Astrocyte (in vitro differentiated cells and primary cell): ENCODE measurements at regions not wholly inside any gene's neighbourhood (a gene's known extent, or its start where the extent isn't known, plus 50 kb on each side); places are given as distances from the start of the nearest gene placed in this dataset.
"Not testable (repeated sequence)": the region's sequence is repeated elsewhere in the genome, so short reads cannot be mapped to it uniquely, and the experiment has no call there.

Source experiments
- DNase-seq: peaks from one replicate; pipeline ENCODE4 v3.0.0-alpha.2; 2010; ENCODE audit warnings: low read depth
- FAIRE-seq: peaks from 2 replicates; lab custom pipeline; 2011; peaks lifted over from hg19 to GRCh38; lab: Jason Lieb, UNC
- H2AFZ ChIP-seq: 2 replicates; pipeline ENCODE4 v1.6.0; 2012; ENCODE audit warnings: low read depth, low read length, inconsistent platforms
- H3K27ac ChIP-seq: 2 replicates; pipeline ENCODE4 v1.5.1; 2011; ENCODE audit warnings: low read depth, low read length, inconsistent platforms
- H3K27me3 ChIP-seq: 2 replicates; pipeline ENCODE4 v1.6.0; 2011; ENCODE audit warnings: low read length, inconsistent platforms; ENCODE audit not compliant: insufficient read depth
- H3K36me3 ChIP-seq: 2 replicates; pipeline ENCODE4 v1.5.1; 2011; ENCODE audit warnings: low read length, inconsistent platforms; ENCODE audit not compliant: insufficient read depth
- H3K4me1 ChIP-seq: 2 replicates; pipeline ENCODE4 v1.5.1; 2011; ENCODE audit warnings: low read length, inconsistent platforms; ENCODE audit not compliant: insufficient read depth
- H3K4me2 ChIP-seq: 2 replicates; pipeline ENCODE4 v1.6.0; 2012; ENCODE audit warnings: low read length, inconsistent platforms
- H3K4me3 ChIP-seq: 2 replicates; pipeline ENCODE4 v1.5.1; 2011; ENCODE audit warnings: low read depth, mild to moderate bottlenecking, low read length, inconsistent platforms; ENCODE audit not compliant: insufficient read depth
- H3K79me2 ChIP-seq: 2 replicates; pipeline ENCODE4 v1.6.0; 2012; ENCODE audit warnings: mild to moderate bottlenecking, low read length, inconsistent platforms; ENCODE audit not compliant: insufficient read depth
- H3K9ac ChIP-seq: 2 replicates; pipeline ENCODE4 v1.6.0; 2012; ENCODE audit warnings: mild to moderate bottlenecking, low read length, inconsistent platforms
- H3K9me3 ChIP-seq: 2 replicates; pipeline ENCODE4 v1.5.1; 2012; ENCODE audit warnings: low read depth, mild to moderate bottlenecking, low read length, inconsistent platforms; ENCODE audit not compliant: insufficient read depth
- H4K20me1 ChIP-seq: 2 replicates; pipeline ENCODE4 v1.6.0; 2012; ENCODE audit warnings: low read length, inconsistent platforms; ENCODE audit not compliant: insufficient read depth
- H3K27ac Mint-ChIP-seq: one replicate; pipeline ENCODE4 v1.8.0; 2021; ENCODE audit warnings: mild to moderate bottlenecking, mixed read lengths; ENCODE audit not compliant: unreplicated experiment
- H3K27me3 Mint-ChIP-seq: one replicate; pipeline ENCODE4 v1.8.0; 2021; ENCODE audit warnings: low read depth, mixed read lengths; ENCODE audit not compliant: unreplicated experiment
- H3K36me3 Mint-ChIP-seq: one replicate; pipeline ENCODE4 v1.8.0; 2021; ENCODE audit warnings: low read depth, mixed read lengths; ENCODE audit not compliant: unreplicated experiment
- H3K4me1 Mint-ChIP-seq: one replicate; pipeline ENCODE4 v1.8.0; 2021; ENCODE audit warnings: low read depth, mixed read lengths; ENCODE audit not compliant: unreplicated experiment
- H3K4me3 Mint-ChIP-seq: one replicate; pipeline ENCODE4 v1.8.0; 2021; ENCODE audit warnings: mild to moderate bottlenecking, moderate library complexity, mixed read lengths; ENCODE audit not compliant: unreplicated experiment
- H3K9me3 Mint-ChIP-seq: one replicate; pipeline ENCODE4 v1.8.0; 2021; ENCODE audit warnings: mild to moderate bottlenecking, mixed read lengths; ENCODE audit not compliant: unreplicated experiment
- CTCF ChIP-seq: IDR thresholded peaks from 2 replicates; pipeline ENCODE4 v1.5.1; 2011; ENCODE audit warnings: low read depth, mild to moderate bottlenecking, inconsistent platforms, low read length, moderate library complexity; ENCODE audit not compliant: insufficient read depth
- EZH2 ChIP-seq: IDR thresholded peaks from 2 replicates; pipeline ENCODE4 v1.6.1; 2012; ENCODE audit warnings: mild to moderate bottlenecking, low read length, inconsistent platforms; ENCODE audit not compliant: insufficient read depth

GRCh38 chr6:15907914-15908518 is 220.9 kb upstream of the MYLIP start:
- H3K9me3 ChIP-seq = no peaks in the 10 kb centered on the region
- DNase-seq (no peak), FAIRE-seq (no peak)
- H2AFZ ChIP-seq = no peak overlapping the region
- Mint-ChIP-seq H3K9me3 (peaks cover 8% of the 10 kb centered on the region), H3K4me1 (peaks cover 30% of the 10 kb centered on the region), H3K27ac (no peak overlapping the region), H3K27me3 (peaks cover 7% of the 10 kb centered on the region), H3K4me3 (no peak overlapping the region), H3K36me3 (no peaks in the 10 kb centered on the region)
- no peaks in the 10 kb centered on the region for H4K20me1 ChIP-seq
- H3K27ac ChIP-seq = no peak overlapping the region
- H3K4me1 ChIP-seq = no peaks in the 10 kb centered on the region
- H3K79me2 ChIP-seq = no peaks in the 10 kb centered on the region
- no peak for TF ChIP-seq EZH2
- no peaks in the 10 kb centered on the region for H3K27me3 ChIP-seq
- no peak overlapping the region for H3K4me3 ChIP-seq
- no peaks in the 10 kb centered on the region for H3K36me3 ChIP-seq
- no peak overlapping the region for H3K4me2 ChIP-seq
- no peak overlapping the region for H3K9ac ChIP-seq

GRCh38 chr6:15907220-15907913 is 221.5 kb upstream of the MYLIP start:
- not testable (repeated sequence) for H3K27ac Mint-ChIP-seq, H3K27me3 ChIP-seq
- peaks cover 26% of the 10 kb centered on the region for H3K4me1 Mint-ChIP-seq

GRCh38 chr6:15906420-15907016 is 222.4 kb upstream of the MYLIP start:
- H3K9ac ChIP-seq = no peak overlapping the region
- no peak overlapping the region for H3K4me2 ChIP-seq
- DNase-seq (no peak), FAIRE-seq (no peak)
- no peak overlapping the region for H3K4me3 ChIP-seq
- no peaks in the 10 kb centered on the region for H3K36me3 Mint-ChIP-seq
- H3K9me3 ChIP-seq = no peaks in the 10 kb centered on the region
- TF ChIP-seq EZH2 (no peak), CTCF (no peak)
- H3K4me3 Mint-ChIP-seq = no peak overlapping the region
- H3K4me1 Mint-ChIP-seq = peaks cover 23% of the 10 kb centered on the region
- no peaks in the 10 kb centered on the region for H3K27me3 ChIP-seq
- no peak overlapping the region for H3K27ac Mint-ChIP-seq
- H4K20me1 ChIP-seq = no peaks in the 10 kb centered on the region
- H3K79me2 ChIP-seq = no peaks in the 10 kb centered on the region
- H3K27me3 Mint-ChIP-seq = peaks cover 7% of the 10 kb centered on the region
- no peak overlapping the region for H2AFZ ChIP-seq
- no peaks in the 10 kb centered on the region for H3K4me1 ChIP-seq
- H3K9me3 Mint-ChIP-seq = peaks cover 9% of the 10 kb centered on the region
- H3K27ac ChIP-seq = no peak overlapping the region
- H3K36me3 ChIP-seq = no peaks in the 10 kb centered on the region

More at GRCh38 chr6:15907220-15907913, 221.5 kb upstream of the MYLIP start:
- H3K27ac ChIP-seq, H3K36me3 ChIP-seq, FAIRE-seq, H4K20me1 ChIP-seq, H3K36me3 Mint-ChIP-seq, H3K27me3 Mint-ChIP-seq, H3K9me3 ChIP-seq, H3K4me3 Mint-ChIP-seq, H2AFZ ChIP-seq, H3K4me3 ChIP-seq, H3K4me1 ChIP-seq, H3K9ac ChIP-seq, H3K4me2 ChIP-seq, DNase-seq, H3K9me3 Mint-ChIP-seq, H3K79me2 ChIP-seq: not testable (repeated sequence)
